Glutamatergic neuron (in vitro differentiated cells): ENCODE measurements at regions not wholly inside any gene's neighbourhood (a gene's known extent, or its start where the extent isn't known, plus 50 kb on each side); places are given as distances from the start of the nearest gene placed in this dataset.

Experiments
- DNase-seq: peaks from one replicate; pipeline ENCODE4 v3.0.0; 2022
- H3K27ac Mint-ChIP-seq: one replicate; pipeline ENCODE4 v1.8.0; 2020; ENCODE audit warnings: mild to moderate bottlenecking, mixed read lengths, inconsistent platforms; ENCODE audit not compliant: unreplicated experiment
- H3K27me3 Mint-ChIP-seq: one replicate; pipeline ENCODE4 v1.8.0; 2020; ENCODE audit warnings: mild to moderate bottlenecking, moderate library complexity, mixed read lengths, inconsistent platforms; ENCODE audit not compliant: unreplicated experiment
- H3K36me3 Mint-ChIP-seq: one replicate; pipeline ENCODE4 v1.8.0; 2020; ENCODE audit warnings: mild to moderate bottlenecking, mixed read lengths, inconsistent platforms; ENCODE audit not compliant: unreplicated experiment
- H3K4me1 Mint-ChIP-seq: one replicate; pipeline ENCODE4 v1.8.0; 2020; ENCODE audit warnings: mild to moderate bottlenecking, low read depth, mixed read lengths, inconsistent platforms; ENCODE audit not compliant: unreplicated experiment
- H3K4me3 Mint-ChIP-seq: one replicate; pipeline ENCODE4 v1.8.0; 2020; ENCODE audit warnings: mild to moderate bottlenecking, mixed read lengths, inconsistent platforms; ENCODE audit not compliant: unreplicated experiment
- H3K9me3 Mint-ChIP-seq: one replicate; pipeline ENCODE4 v1.8.0; 2020; ENCODE audit warnings: mild to moderate bottlenecking, moderate library complexity, mixed read lengths, inconsistent platforms; ENCODE audit not compliant: unreplicated experiment
- CTCF ChIP-seq: fragments of 200-600 bp; sonication (generic); IDR thresholded peaks from one replicate; pipeline ENCODE4 v1.5.0; 2021; ENCODE audit not compliant: partially characterized antibody, unreplicated experiment

GRCh38 chr17:72396121-72396520 is 275.3 kb downstream of the SOX9 start:
- H3K27ac Mint-ChIP-seq = no peak overlapping the region
- peaks cover 3% of the 10 kb centered on the region for H3K36me3 Mint-ChIP-seq
- DNase-seq = no peak
- no peak for TF ChIP-seq CTCF
- H3K4me1 Mint-ChIP-seq = peaks cover 4% of the 10 kb centered on the region
- H3K9me3 Mint-ChIP-seq = peaks cover 2% of the 10 kb centered on the region
- H3K27me3 Mint-ChIP-seq = peaks cover 5% of the 10 kb centered on the region
- no peak overlapping the region for H3K4me3 Mint-ChIP-seq

GRCh38 chr17:72397223-72397667 is 276.4 kb downstream of the SOX9 start:
- Mint-ChIP-seq H3K4me3 (no peak overlapping the region), H3K27me3 (peaks cover 7% of the 10 kb centered on the region), H3K9me3 (peaks cover 2% of the 10 kb centered on the region), H3K4me1 (peaks cover 4% of the 10 kb centered on the region), H3K27ac (no peak overlapping the region), H3K36me3 (peaks cover 6% of the 10 kb centered on the region)
- no peak for DNase-seq
- TF ChIP-seq CTCF = no peak

GRCh38 chr17:72397687-72398086 is 276.9 kb downstream of the SOX9 start:
- no peak overlapping the region for H3K27ac Mint-ChIP-seq
- peaks cover 2% of the 10 kb centered on the region for H3K9me3 Mint-ChIP-seq
- TF ChIP-seq CTCF = no peak
- H3K27me3 Mint-ChIP-seq = peaks cover 7% of the 10 kb centered on the region
- H3K4me1 Mint-ChIP-seq = peaks cover 2% of the 10 kb centered on the region
- H3K36me3 Mint-ChIP-seq = peaks cover 6% of the 10 kb centered on the region
- H3K4me3 Mint-ChIP-seq = no peak overlapping the region
- DNase-seq = no peak

GRCh38 chr17:72399023-72399607 is 278.3 kb downstream of the SOX9 start:
- Mint-ChIP-seq H3K27me3 (peaks cover 8% of the 10 kb centered on the region), H3K4me3 (no peak overlapping the region), H3K27ac (no peak overlapping the region), H3K9me3 (peaks cover 2% of the 10 kb centered on the region), H3K4me1 (no peaks in the 10 kb centered on the region), H3K36me3 (peaks cover 6% of the 10 kb centered on the region)
- DNase-seq = no peak
- no peak for TF ChIP-seq CTCF

GRCh38 chr17:72399608-72400487 is 279.0 kb downstream of the SOX9 start:
- no peaks in the 10 kb centered on the region for H3K4me1 Mint-ChIP-seq
- peaks cover 2% of the 10 kb centered on the region for H3K9me3 Mint-ChIP-seq
- no peak overlapping the region for H3K27ac Mint-ChIP-seq
- peaks cover 6% of the 10 kb centered on the region for H3K36me3 Mint-ChIP-seq
- no peak for DNase-seq
- H3K4me3 Mint-ChIP-seq = no peak overlapping the region
- H3K27me3 Mint-ChIP-seq = peaks cover 8% of the 10 kb centered on the region
- no peak for TF ChIP-seq CTCF
